GM12878 (cell line): ENCODE measurements at regions not wholly inside any gene's neighbourhood (a gene's known extent, or its start where the extent isn't known, plus 50 kb on each side); places are given as distances from the start of the nearest gene placed in this dataset.

ENCODE experiments used
- ATAC-seq: fragments of 200-7000 bp; cut with Tn5 transposase; 3 replicates; pipeline ENCODE4 v1.9.1; 2020; ENCODE audit warnings: mild to moderate bottlenecking, moderate library complexity
- BruUV-seq: library from RNA; stranded (reverse); fragments of 400-500 nt; replicated peaks from 2 replicates; lab custom pipeline; 2021; lab: Mats Ljungman, UMichigan
- CTCF ChIA-PET: fragments of 300-600 bp; sonication (Branson Sonifier 250); formaldehyde crosslinking; extraction: SDS; loops from one replicate; lab custom pipeline; 2021; ENCODE audit warnings: inconsistent platforms; lab: Yijun Ruan, JAX
- POLR2A ChIA-PET: fragments of 350-600 bp; formaldehyde crosslinking; extraction: SDS; loops from one replicate; lab custom pipeline; 2021; ENCODE audit warnings: inconsistent platforms; lab: Charles Lee
- RAD21 ChIA-PET: fragments of 300-600 bp; sonication (Branson Sonifier 250); formaldehyde crosslinking; loops from one replicate; lab custom pipeline; 2023; ENCODE audit warnings: antibody characterized with exemption; ENCODE audit not compliant: unreplicated experiment; lab: Charles Lee
- SMC1A ChIA-PET: fragments of 300-600 bp; sonication (Branson Sonifier 250); formaldehyde crosslinking; loops from one replicate; lab custom pipeline; 2023; ENCODE audit not compliant: unreplicated experiment, uncharacterized antibody; lab: Charles Lee
- DNase-seq: peaks from one replicate; pipeline ENCODE4 v3.0.0-alpha.2; 2011; ENCODE audit warnings: low read depth, low spot score
- FAIRE-seq: peaks from 3 replicates; lab custom pipeline; 2011; peaks lifted over from hg19 to GRCh38; lab: Jason Lieb, UNC
- H2AFZ ChIP-seq: 2 replicates; pipeline ENCODE4 v1.6.0; 2011; ENCODE audit warnings: low read depth, low read length, control low read depth; ENCODE audit not compliant: control insufficient read depth
- H3K27ac ChIP-seq: 2 replicates; pipeline ENCODE4 v1.5.1; 2011; ENCODE audit warnings: control low read depth; ENCODE audit not compliant: control insufficient read depth, insufficient read depth
- H3K27me3 ChIP-seq, 2 experiments: replicated peaks in 1 of 2; 2 replicates each; pipeline versions ENCODE4 v1.6.0 to v1.6.1; 2011; ENCODE audit warnings: low read length in 1 of 2; ENCODE audit not compliant: control insufficient read depth in 2 of 2, insufficient read depth in 2 of 2
- H3K36me3 ChIP-seq, 2 experiments: 2 replicates each; pipeline ENCODE4 v1.5.1; 2011; ENCODE audit warnings: low read length in 1 of 2; ENCODE audit not compliant: control insufficient read depth in 2 of 2, insufficient read depth in 2 of 2
- H3K4me1 ChIP-seq: 2 replicates; pipeline ENCODE4 v1.6.1; 2011; ENCODE audit warnings: mild to moderate bottlenecking, low read length, moderate library complexity, mixed read lengths; ENCODE audit not compliant: control insufficient read depth, insufficient read depth
- H3K4me2 ChIP-seq: 2 replicates; pipeline ENCODE4 v1.6.0; 2011; ENCODE audit warnings: control low read depth; ENCODE audit not compliant: control insufficient read depth, insufficient read depth
- H3K4me3 ChIP-seq: fragments of 200-600 bp; sonication (generic); 2 replicates; pipeline ENCODE4 v1.5.1; 2016
- H3K79me2 ChIP-seq: 2 replicates; pipeline ENCODE4 v1.6.0; 2011; ENCODE audit warnings: low read length; ENCODE audit not compliant: control insufficient read depth, insufficient read depth
- H3K9ac ChIP-seq: 2 replicates; pipeline ENCODE4 v1.8.0; 2011; ENCODE audit warnings: low read length, control low read depth, mixed read lengths; ENCODE audit not compliant: control insufficient read depth, insufficient read depth
- H3K9me3 ChIP-seq: replicated peaks from 3 replicates; pipeline ENCODE4 v1.5.1; 2011; ENCODE audit warnings: mild to moderate bottlenecking, low read length; ENCODE audit not compliant: control insufficient read depth, insufficient read depth
- H4K20me1 ChIP-seq: 2 replicates; pipeline ENCODE4 v1.6.0; 2011; ENCODE audit not compliant: control insufficient read depth, insufficient read depth
- CBX5 ChIP-seq: sonication (generic); IDR thresholded peaks from 2 replicates; pipeline ENCODE4 v1.6.1; 2016; ENCODE audit warnings: low read depth, moderate library complexity, mild to moderate bottlenecking, inconsistent platforms
- CEBPB ChIP-seq, 2 experiments: fragments of 150-350 bp in 1 of 2; IDR thresholded peaks; 2 replicates each; pipeline ENCODE4 v1.6.1; 2012 to 2014; ENCODE audit warnings: low read depth in 2 of 2, low read length in 2 of 2, borderline replicate concordance in 1 of 2, inconsistent platforms in 1 of 2
- EGR1 ChIP-seq, 2 experiments: IDR thresholded peaks; 1 replicate in 1 of 2; 2 replicates in 1 of 2; pipeline ENCODE4 v1.6.1; 2011 to 2012; ENCODE audit warnings: low read depth in 2 of 2, low read length in 2 of 2, borderline replicate concordance in 1 of 2, mild to moderate bottlenecking in 1 of 2, moderate library complexity in 1 of 2
- HDAC2 ChIP-seq: fragments of 200-600 bp; sonication (generic); IDR thresholded peaks from 2 replicates; pipeline ENCODE4 v1.6.1; 2017
- IKZF2 ChIP-seq, 2 experiments: fragments of 450-650 bp; IDR thresholded peaks; 2 replicates each; pipeline ENCODE4 v1.6.1; 2017; ENCODE audit warnings: mild to moderate bottlenecking in 2 of 2, moderate library complexity in 2 of 2
- JUND ChIP-seq: IDR thresholded peaks from 2 replicates; pipeline ENCODE4 v1.6.1; 2012; ENCODE audit warnings: low read depth, mild to moderate bottlenecking, low read length, improper control_type of control experiment, moderate library complexity
- NFXL1 ChIP-seq: fragments of 450-650 bp; IDR thresholded peaks from 2 replicates; pipeline ENCODE4 v1.6.1; 2017; ENCODE audit warnings: antibody characterized with exemption, mild to moderate bottlenecking, borderline replicate concordance
- NFYA ChIP-seq: IDR thresholded peaks from 2 replicates; pipeline ENCODE4 v1.6.1; 2011; ENCODE audit warnings: low read depth, mild to moderate bottlenecking, low read length, improper control_type of control experiment, borderline replicate concordance
- NR2C1 ChIP-seq: fragments of 450-650 bp; IDR thresholded peaks from 2 replicates; pipeline ENCODE4 v1.6.1; 2017; ENCODE audit warnings: antibody characterized with exemption, mild to moderate bottlenecking, moderate library complexity
- PAX8 ChIP-seq: fragments of 450-650 bp; IDR thresholded peaks from 2 replicates; pipeline ENCODE4 v1.6.1; 2017; ENCODE audit warnings: mild to moderate bottlenecking, moderate library complexity
- RAD51 ChIP-seq: fragments of 450-650 bp; IDR thresholded peaks from 2 replicates; pipeline ENCODE4 v1.6.1; 2016; ENCODE audit warnings: moderate library complexity, mild to moderate bottlenecking, inconsistent platforms
- SRF ChIP-seq, 2 experiments: IDR thresholded peaks; 2 replicates each; pipeline ENCODE4 v1.6.1; 2011; ENCODE audit warnings: low read depth in 2 of 2, low read length in 2 of 2, mild to moderate bottlenecking in 1 of 2, moderate library complexity in 1 of 2
- TCF12 ChIP-seq: IDR thresholded peaks from 2 replicates; pipeline ENCODE4 v1.6.1; 2011; ENCODE audit warnings: low read depth, mild to moderate bottlenecking, low read length
- WRNIP1 ChIP-seq: IDR thresholded peaks from 2 replicates; pipeline ENCODE4 v1.6.1; 2011; ENCODE audit warnings: low read depth, low read length, improper control_type of control experiment, borderline replicate concordance
- YY1 ChIP-seq: IDR thresholded peaks from 2 replicates; pipeline ENCODE4 v1.6.1; 2011; ENCODE audit warnings: low read depth, mild to moderate bottlenecking, low read length
- WGBS: methylation state at CpG from one replicate; pipeline ENCODE4 v1.1.6; 2016; ENCODE audit warnings: low lambda C conversion rate; ENCODE audit not compliant: insufficient replicate concordance, insufficient coverage; ENCODE audit errors: missing lambda C conversion rate; 5-methylcytosine and 5-hydroxymethylcytosine counted together
- in situ Hi-C: fragments of 300-500 bp; cut with MboI; formaldehyde crosslinking; loops from 9 replicates; pipeline ENCODE4 v1.14.3; 2018; ENCODE audit warnings: mixed read lengths
- intact Hi-C: fragments of 100-400 bp; cut with micrococcal nuclease; formaldehyde crosslinking; loops from one replicate; pipeline ENCODE4 v1.14.2; 2022; ENCODE audit not compliant: unreplicated experiment
- TF ChIP-seq, protein P1 (sequence below): fragments of 450-650 bp; formaldehyde crosslinking; IDR thresholded peaks from 2 replicates; pipeline ENCODE4 v1.5.0; 2022; ENCODE audit warnings: mild to moderate bottlenecking, missing genetic modification characterization
- TF ChIP-seq, protein P2 (sequence below): fragments of 450-650 bp; IDR thresholded peaks from 2 replicates; pipeline ENCODE4 v1.6.1; 2017; ENCODE audit warnings: antibody characterized with exemption, mild to moderate bottlenecking, moderate library complexity

DNA sequence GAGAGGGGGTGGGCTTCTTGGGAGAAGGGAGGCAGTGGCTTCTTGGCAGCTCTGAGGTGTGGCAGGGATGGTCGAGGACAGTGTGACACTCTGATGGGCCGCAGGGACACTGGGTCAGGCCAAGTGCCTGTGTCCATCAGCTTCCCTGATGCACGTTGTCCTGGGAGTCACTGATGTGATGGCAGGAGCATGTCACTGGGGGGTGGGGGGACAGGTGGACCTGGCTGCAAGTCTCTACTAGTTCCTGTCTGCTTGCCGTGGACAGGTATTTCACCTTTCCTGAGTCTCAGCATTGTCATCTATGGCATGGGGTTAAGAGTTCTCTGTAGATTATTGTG is 592.9 kb downstream of the TBC1D22A start:
- H4K20me1 ChIP-seq, result no peaks in the 10 kb centered on the region
- CTCF ChIA-PET, result no interaction called here
- H3K36me3 ChIP-seq, result no peaks in the 10 kb centered on the region
- in situ Hi-C loops (no loop called here), intact Hi-C loops (no loop called here)
- no peak overlapping the region for H3K4me3 ChIP-seq
- FAIRE-seq, result no peak
- H3K9me3 ChIP-seq, result no peaks in the 10 kb centered on the region; the same call in 2 of the 3 replicates
- DNase-seq, result no peak
- no peaks in the 10 kb centered on the region for H3K79me2 ChIP-seq
- no TSS peak for BruUV-seq
- H3K27me3 ChIP-seq, result no peaks in the 10 kb centered on the region
- no peak overlapping the region for H2AFZ ChIP-seq
- RAD21 ChIA-PET, result no interaction called here
- no peak overlapping the region for H3K27ac ChIP-seq
- POLR2A ChIA-PET, result no interaction called here
- H3K4me2 ChIP-seq, result no peak overlapping the region
- no peak overlapping the region for H3K9ac ChIP-seq
- TF ChIP-seq NFYA (no peak), IKZF2 (IDR thresholded peaks at IDR 0.05) (no peak), RAD51 (no peak), NFXL1 (no peak), NR2C1 (no peak), SRF (IDR thresholded peaks at IDR 0.05; ENCODE audit: low read depth in 2 of 2, low read length in 2 of 2) (no peak), HDAC2 (no peak), WRNIP1 (no peak), JUND (no peak), CBX5 (no peak), EGR1 (IDR thresholded peaks at IDR 0.05; ENCODE audit: borderline replicate concordance in 1 of 2, low read depth in 2 of 2, low read length in 2 of 2) (no peak), PAX8 (no peak), YY1 (no peak), CEBPB (IDR thresholded peaks at IDR 0.05; ENCODE audit: borderline replicate concordance in 1 of 2, low read depth in 2 of 2, low read length in 2 of 2) (no peak), TCF12 (no peak)
- TF ChIP-seq, protein P1, sequence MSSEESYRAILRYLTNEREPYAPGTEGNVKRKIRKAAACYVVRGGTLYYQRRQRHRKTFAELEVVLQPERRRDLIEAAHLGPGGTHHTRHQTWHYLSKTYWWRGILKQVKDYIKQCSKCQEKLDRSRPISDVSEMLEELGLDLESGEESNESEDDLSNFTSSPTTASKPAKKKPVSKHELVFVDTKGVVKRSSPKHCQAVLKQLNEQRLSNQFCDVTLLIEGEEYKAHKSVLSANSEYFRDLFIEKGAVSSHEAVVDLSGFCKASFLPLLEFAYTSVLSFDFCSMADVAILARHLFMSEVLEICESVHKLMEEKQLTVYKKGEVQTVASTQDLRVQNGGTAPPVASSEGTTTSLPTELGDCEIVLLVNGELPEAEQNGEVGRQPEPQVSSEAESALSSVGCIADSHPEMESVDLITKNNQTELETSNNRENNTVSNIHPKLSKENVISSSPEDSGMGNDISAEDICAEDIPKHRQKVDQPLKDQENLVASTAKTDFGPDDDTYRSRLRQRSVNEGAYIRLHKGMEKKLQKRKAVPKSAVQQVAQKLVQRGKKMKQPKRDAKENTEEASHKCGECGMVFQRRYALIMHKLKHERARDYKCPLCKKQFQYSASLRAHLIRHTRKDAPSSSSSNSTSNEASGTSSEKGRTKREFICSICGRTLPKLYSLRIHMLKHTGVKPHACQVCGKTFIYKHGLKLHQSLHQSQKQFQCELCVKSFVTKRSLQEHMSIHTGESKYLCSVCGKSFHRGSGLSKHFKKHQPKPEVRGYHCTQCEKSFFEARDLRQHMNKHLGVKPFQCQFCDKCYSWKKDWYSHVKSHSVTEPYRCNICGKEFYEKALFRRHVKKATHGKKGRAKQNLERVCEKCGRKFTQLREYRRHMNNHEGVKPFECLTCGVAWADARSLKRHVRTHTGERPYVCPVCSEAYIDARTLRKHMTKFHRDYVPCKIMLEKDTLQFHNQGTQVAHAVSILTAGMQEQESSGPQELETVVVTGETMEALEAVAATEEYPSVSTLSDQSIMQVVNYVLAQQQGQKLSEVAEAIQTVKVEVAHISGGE (CRISPR knock-in tag), result no peak
- TF ChIP-seq, protein P2, sequence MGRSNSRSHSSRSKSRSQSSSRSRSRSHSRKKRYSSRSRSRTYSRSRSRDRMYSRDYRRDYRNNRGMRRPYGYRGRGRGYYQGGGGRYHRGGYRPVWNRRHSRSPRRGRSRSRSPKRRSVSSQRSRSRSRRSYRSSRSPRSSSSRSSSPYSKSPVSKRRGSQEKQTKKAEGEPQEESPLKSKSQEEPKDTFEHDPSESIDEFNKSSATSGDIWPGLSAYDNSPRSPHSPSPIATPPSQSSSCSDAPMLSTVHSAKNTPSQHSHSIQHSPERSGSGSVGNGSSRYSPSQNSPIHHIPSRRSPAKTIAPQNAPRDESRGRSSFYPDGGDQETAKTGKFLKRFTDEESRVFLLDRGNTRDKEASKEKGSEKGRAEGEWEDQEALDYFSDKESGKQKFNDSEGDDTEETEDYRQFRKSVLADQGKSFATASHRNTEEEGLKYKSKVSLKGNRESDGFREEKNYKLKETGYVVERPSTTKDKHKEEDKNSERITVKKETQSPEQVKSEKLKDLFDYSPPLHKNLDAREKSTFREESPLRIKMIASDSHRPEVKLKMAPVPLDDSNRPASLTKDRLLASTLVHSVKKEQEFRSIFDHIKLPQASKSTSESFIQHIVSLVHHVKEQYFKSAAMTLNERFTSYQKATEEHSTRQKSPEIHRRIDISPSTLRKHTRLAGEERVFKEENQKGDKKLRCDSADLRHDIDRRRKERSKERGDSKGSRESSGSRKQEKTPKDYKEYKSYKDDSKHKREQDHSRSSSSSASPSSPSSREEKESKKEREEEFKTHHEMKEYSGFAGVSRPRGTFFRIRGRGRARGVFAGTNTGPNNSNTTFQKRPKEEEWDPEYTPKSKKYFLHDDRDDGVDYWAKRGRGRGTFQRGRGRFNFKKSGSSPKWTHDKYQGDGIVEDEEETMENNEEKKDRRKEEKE, result no peak
- ATAC-seq, result no peak
- SMC1A ChIA-PET, result no interaction called here
- 15% methylated on average over 4 of the region's 4 CpGs for WGBS
- H3K4me1 ChIP-seq, result no peaks in the 10 kb centered on the region
